ENCODE measurements at regions not wholly inside any gene's neighbourhood (a gene's known extent, or its start where the extent isn't known, plus 50 kb on each side); places are given as distances from the start of the nearest gene placed in this dataset.

GRCh38 chr4:167787231-167787630 is 305.1 kb upstream of the ANXA10 start:
- Mint-ChIP-seq H3K4me1 (ENCODE audit: low read depth, unreplicated experiment) (no peaks in the 10 kb centered on the region), H3K27ac (ENCODE audit: unreplicated experiment) (no peak overlapping the region), H3K4me3 (ENCODE audit: unreplicated experiment) (no peak overlapping the region), H3K36me3 (ENCODE audit: low read depth, unreplicated experiment) (no peaks in the 10 kb centered on the region), H3K9me3 (ENCODE audit: unreplicated experiment) (no peaks in the 10 kb centered on the region), H3K27me3 (ENCODE audit: low read depth, unreplicated experiment) (no peaks in the 10 kb centered on the region)
- no peak for FAIRE-seq
- Histone ChIP-seq H3K4me3 (ENCODE audit: insufficient read depth, low read depth, low read length) (no peak overlapping the region), H3K36me3 (ENCODE audit: insufficient read depth, low read length) (no peaks in the 10 kb centered on the region), H3K4me2 (ENCODE audit: low read length) (no peak overlapping the region), H2AFZ (ENCODE audit: low read depth, low read length) (no peak overlapping the region), H3K79me2 (ENCODE audit: insufficient read depth, low read length) (no peaks in the 10 kb centered on the region), H3K4me1 (ENCODE audit: insufficient read depth, low read length) (no peaks in the 10 kb centered on the region), H3K9ac (ENCODE audit: low read length) (no peak overlapping the region), H3K27ac (ENCODE audit: low read depth, low read length) (no peak overlapping the region), H3K27me3 (ENCODE audit: insufficient read depth, low read length) (no peaks in the 10 kb centered on the region), H4K20me1 (ENCODE audit: insufficient read depth, low read length) (no peaks in the 10 kb centered on the region), H3K9me3 (ENCODE audit: insufficient read depth, low read depth, low read length) (no peaks in the 10 kb centered on the region)
- TF ChIP-seq EZH2 (IDR thresholded peaks at IDR 0.05; ENCODE audit: insufficient read depth, low read length), result no peak
- TF ChIP-seq CTCF (IDR thresholded peaks at IDR 0.05; ENCODE audit: insufficient read depth, low read depth, low read length), result no peak
- DNase-seq (ENCODE audit: low read depth), result no peak

- no peaks in the 10 kb centered on the region for H3K36me3 Mint-ChIP-seq (ENCODE audit: low read depth, unreplicated experiment)
- no peaks in the 10 kb centered on the region for H3K79me2 ChIP-seq (ENCODE audit: insufficient read depth, low read length)
- H4K20me1 ChIP-seq (ENCODE audit: insufficient read depth, low read length), result no peaks in the 10 kb centered on the region
- H3K27ac Mint-ChIP-seq (ENCODE audit: unreplicated experiment), result no peak overlapping the region
- no peak overlapping the region for H2AFZ ChIP-seq (ENCODE audit: low read depth, low read length)
- H3K9me3 ChIP-seq (ENCODE audit: insufficient read depth, low read depth, low read length), result no peaks in the 10 kb centered on the region
- TF ChIP-seq EZH2 (IDR thresholded peaks at IDR 0.05; ENCODE audit: insufficient read depth, low read length) (no peak), CTCF (IDR thresholded peaks at IDR 0.05; ENCODE audit: insufficient read depth, low read depth, low read length) (no peak)
- no peaks in the 10 kb centered on the region for H3K4me1 ChIP-seq (ENCODE audit: insufficient read depth, low read length)
- peaks cover 2% of the 10 kb centered on the region for H3K27me3 Mint-ChIP-seq (ENCODE audit: low read depth, unreplicated experiment)
- no peak overlapping the region for H3K27ac ChIP-seq (ENCODE audit: low read depth, low read length)
- no peaks in the 10 kb centered on the region for H3K36me3 ChIP-seq (ENCODE audit: insufficient read depth, low read length)
- H3K4me1 Mint-ChIP-seq (ENCODE audit: low read depth, unreplicated experiment), result no peaks in the 10 kb centered on the region
- no peak overlapping the region for H3K9ac ChIP-seq (ENCODE audit: low read length)
- no peaks in the 10 kb centered on the region for H3K27me3 ChIP-seq (ENCODE audit: insufficient read depth, low read length)
- no peaks in the 10 kb centered on the region for H3K9me3 Mint-ChIP-seq (ENCODE audit: unreplicated experiment)
- no peak overlapping the region for H3K4me3 ChIP-seq (ENCODE audit: insufficient read depth, low read depth, low read length)
- DNase-seq (ENCODE audit: low read depth), result no peak
- FAIRE-seq, result no peak
- H3K4me3 Mint-ChIP-seq (ENCODE audit: unreplicated experiment), result no peak overlapping the region
- no peak overlapping the region for H3K4me2 ChIP-seq (ENCODE audit: low read length)
These were observed 289.7 kb upstream of the ANXA10 start for GRCh38 chr4:167802463-167803212.

GRCh38 chr4:167811958-167812357 is 280.4 kb upstream of the ANXA10 start:
- H3K79me2 ChIP-seq (ENCODE audit: insufficient read depth, low read length), result no peaks in the 10 kb centered on the region
- Mint-ChIP-seq H3K27me3 (ENCODE audit: low read depth, unreplicated experiment) (no peaks in the 10 kb centered on the region), H3K4me1 (ENCODE audit: low read depth, unreplicated experiment) (no peaks in the 10 kb centered on the region), H3K36me3 (ENCODE audit: low read depth, unreplicated experiment) (no peaks in the 10 kb centered on the region), H3K27ac (ENCODE audit: unreplicated experiment) (no peak overlapping the region), H3K4me3 (ENCODE audit: unreplicated experiment) (no peak overlapping the region), H3K9me3 (ENCODE audit: unreplicated experiment) (peaks cover 6% of the 10 kb centered on the region)
- no peak for FAIRE-seq
- H3K4me2 ChIP-seq (ENCODE audit: low read length), result no peak overlapping the region
- no peaks in the 10 kb centered on the region for H4K20me1 ChIP-seq (ENCODE audit: insufficient read depth, low read length)
- H3K36me3 ChIP-seq (ENCODE audit: insufficient read depth, low read length), result no peaks in the 10 kb centered on the region
- no peak overlapping the region for H3K4me3 ChIP-seq (ENCODE audit: insufficient read depth, low read depth, low read length)
- no peaks in the 10 kb centered on the region for H3K9me3 ChIP-seq (ENCODE audit: insufficient read depth, low read depth, low read length)
- no peak overlapping the region for H3K9ac ChIP-seq (ENCODE audit: low read length)
- H2AFZ ChIP-seq (ENCODE audit: low read depth, low read length), result no peak overlapping the region
- no peaks in the 10 kb centered on the region for H3K27me3 ChIP-seq (ENCODE audit: insufficient read depth, low read length)
- no peak for DNase-seq (ENCODE audit: low read depth)
- no peak overlapping the region for H3K27ac ChIP-seq (ENCODE audit: low read depth, low read length)
- H3K4me1 ChIP-seq (ENCODE audit: insufficient read depth, low read length), result no peaks in the 10 kb centered on the region
- TF ChIP-seq EZH2 (IDR thresholded peaks at IDR 0.05; ENCODE audit: insufficient read depth, low read length) (no peak), CTCF (IDR thresholded peaks at IDR 0.05; ENCODE audit: insufficient read depth, low read depth, low read length) (no peak)

Data from astrocyte (in vitro differentiated cells and primary cell).